GM23338 (cell line): ENCODE measurements at regions not wholly inside any gene's neighbourhood (a gene's known extent, or its start where the extent isn't known, plus 50 kb on each side); places are given as distances from the start of the nearest gene placed in this dataset.

Experiments used
- ATAC-seq: fragments of 200-7000 bp; cut with Tn5 transposase; 3 replicates; pipeline ENCODE4 v1.9.1; 2020
- DNase-seq: peaks from one replicate; pipeline ENCODE4 v3.0.0-alpha.2; 2015; ENCODE audit warnings: low spot score
- H2AFZ ChIP-seq: fragments of 200-600 bp; sonication (generic); 2 replicates; pipeline ENCODE4 v1.8.0; 2016; ENCODE audit warnings: antibody characterized with exemption, mild to moderate bottlenecking, moderate library complexity
- H3F3A ChIP-seq: fragments of 200-600 bp; sonication (generic); replicated peaks from 2 replicates; pipeline ENCODE4 v1.8.0; 2017; ENCODE audit warnings: antibody characterized with exemption, mixed run types, low read depth
- H3K27ac ChIP-seq: fragments of 200-600 bp; sonication (generic); 2 replicates; pipeline ENCODE4 v1.6.1; 2016; ENCODE audit warnings: low read depth
- H3K27me3 ChIP-seq: fragments of 200-600 bp; sonication (generic); 2 replicates; pipeline ENCODE4 v1.8.0; 2016; ENCODE audit warnings: mild to moderate bottlenecking, mixed run types, moderate library complexity; ENCODE audit not compliant: insufficient read depth
- H3K36me3 ChIP-seq: fragments of 200-600 bp; sonication (generic); 2 replicates; pipeline ENCODE4 v1.8.0; 2016; ENCODE audit warnings: mild to moderate bottlenecking; ENCODE audit not compliant: insufficient read depth
- H3K4me1 ChIP-seq: fragments of 200-600 bp; sonication (generic); 2 replicates; pipeline ENCODE4 v1.8.0; 2016; ENCODE audit warnings: mild to moderate bottlenecking, moderate library complexity; ENCODE audit not compliant: insufficient read depth
- H3K4me2 ChIP-seq: fragments of 200-600 bp; sonication (generic); 2 replicates; pipeline ENCODE4 v1.7.1; 2017; ENCODE audit warnings: mixed run types
- H3K4me3 ChIP-seq: fragments of 200-600 bp; sonication (generic); 2 replicates; pipeline ENCODE4 v1.6.1; 2016; ENCODE audit warnings: mixed run types
- H3K79me2 ChIP-seq: fragments of 200-600 bp; sonication (generic); replicated peaks from 2 replicates; pipeline ENCODE4 v1.8.0; 2017; ENCODE audit warnings: mild to moderate bottlenecking; ENCODE audit not compliant: insufficient read depth
- H3K9me2 ChIP-seq: fragments of 200-600 bp; sonication (generic); 2 replicates; pipeline ENCODE4 v1.8.0; 2017; ENCODE audit not compliant: insufficient read depth
- H4K20me1 ChIP-seq: fragments of 200-600 bp; sonication (generic); replicated peaks from 2 replicates; pipeline ENCODE4 v1.8.0; 2017; ENCODE audit warnings: mild to moderate bottlenecking; ENCODE audit not compliant: insufficient read depth
- H3K27ac Mint-ChIP-seq: 2 replicates; pipeline ENCODE4 v1.8.0; 2020; ENCODE audit warnings: inconsistent platforms, mild to moderate bottlenecking, moderate library complexity, mixed read lengths
- H3K27me3 Mint-ChIP-seq: 3 replicates; pipeline ENCODE4 v1.8.0; 2022; ENCODE audit warnings: low read depth, mild to moderate bottlenecking, moderate library complexity, mixed read lengths, inconsistent platforms; ENCODE audit not compliant: insufficient read depth, poor library complexity
- H3K36me3 Mint-ChIP-seq: 3 replicates; pipeline ENCODE4 v1.8.0; 2021; ENCODE audit warnings: low read depth, mild to moderate bottlenecking, inconsistent platforms, moderate library complexity, mixed read lengths
- H3K4me1 Mint-ChIP-seq: 3 replicates; pipeline ENCODE4 v1.8.0; 2020; ENCODE audit warnings: mild to moderate bottlenecking, inconsistent platforms, mixed read lengths
- H3K4me3 Mint-ChIP-seq: 3 replicates; pipeline ENCODE4 v1.8.0; 2021; ENCODE audit warnings: moderate library complexity, mild to moderate bottlenecking, inconsistent platforms, mixed read lengths
- H3K9me3 Mint-ChIP-seq: 3 replicates; pipeline ENCODE4 v1.8.0; 2020; ENCODE audit warnings: moderate library complexity, mild to moderate bottlenecking, inconsistent platforms, mixed read lengths
- CREB1 ChIP-seq: fragments of 250-450 bp; sonication (Bioruptor Pico); IDR thresholded peaks from 2 replicates; pipeline ENCODE4 v1.5.0; 2020; ENCODE audit warnings: low read depth, mild to moderate bottlenecking, moderate library complexity
- CTCF ChIP-seq, 2 experiments: fragments of 200-600 bp in 1 of 2; sonication (generic) in 1 of 2; conservative IDR thresholded peaks; 2 replicates each; pipeline versions ENCODE4 v1.5.1 to v1.6.1; 2016 to 2017; ENCODE audit warnings: antibody characterized with exemption in 2 of 2, low read depth in 2 of 2, mild to moderate bottlenecking in 2 of 2, moderate library complexity in 1 of 2
- ETS1 ChIP-seq: IDR thresholded peaks from 2 replicates; pipeline ENCODE4 v1.6.1; 2016; ENCODE audit warnings: antibody characterized with exemption
- EZH2 ChIP-seq: fragments of 200-600 bp; sonication (generic); IDR thresholded peaks from one replicate; pipeline ENCODE4 v1.8.0; 2017; ENCODE audit warnings: antibody characterized with exemption, mild to moderate bottlenecking, low read depth; ENCODE audit not compliant: unreplicated experiment
- EZH2phosphoT487 ChIP-seq: fragments of 200-600 bp; sonication (generic); IDR thresholded peaks from one replicate; pipeline ENCODE4 v1.8.1; 2018; ENCODE audit warnings: antibody characterized with exemption; ENCODE audit not compliant: unreplicated experiment
- JUNB ChIP-seq: IDR thresholded peaks from one replicate; pipeline ENCODE4 v1.6.1; 2016; ENCODE audit warnings: antibody characterized with exemption; ENCODE audit not compliant: unreplicated experiment
- NANOG ChIP-seq: IDR thresholded peaks from 2 replicates; pipeline ENCODE4 v1.6.1; 2016; ENCODE audit warnings: antibody characterized with exemption, borderline replicate concordance
- POLR2AphosphoS5 ChIP-seq: IDR thresholded peaks from 2 replicates; pipeline ENCODE4 v1.6.1; 2016; ENCODE audit warnings: antibody characterized with exemption, low read depth
- STAT1 ChIP-seq: IDR thresholded peaks from one replicate; pipeline ENCODE4 v1.6.1; 2016; ENCODE audit warnings: antibody characterized with exemption; ENCODE audit not compliant: unreplicated experiment
- ZNF114 ChIP-seq: fragments of 250-450 bp; sonication (Bioruptor Pico); IDR thresholded peaks from 2 replicates; pipeline ENCODE4 v1.5.0; 2020; ENCODE audit warnings: mild to moderate bottlenecking, moderate library complexity
- ZNF331 ChIP-seq: fragments of 250-450 bp; sonication (Bioruptor Pico); IDR thresholded peaks from 2 replicates; pipeline ENCODE4 v1.5.0; 2020; ENCODE audit warnings: low read depth, mild to moderate bottlenecking, moderate library complexity
- TF ChIP-seq, protein P1 (sequence below): IDR thresholded peaks from one replicate; pipeline ENCODE4 v1.6.1; 2018; ENCODE audit warnings: antibody characterized with exemption; ENCODE audit not compliant: unreplicated experiment
- TF ChIP-seq, protein P2 (sequence below): fragments of 250-450 bp; sonication (Bioruptor Pico); IDR thresholded peaks from 2 replicates; pipeline ENCODE4 v1.5.0; 2020; ENCODE audit warnings: mild to moderate bottlenecking, moderate library complexity

DNA sequence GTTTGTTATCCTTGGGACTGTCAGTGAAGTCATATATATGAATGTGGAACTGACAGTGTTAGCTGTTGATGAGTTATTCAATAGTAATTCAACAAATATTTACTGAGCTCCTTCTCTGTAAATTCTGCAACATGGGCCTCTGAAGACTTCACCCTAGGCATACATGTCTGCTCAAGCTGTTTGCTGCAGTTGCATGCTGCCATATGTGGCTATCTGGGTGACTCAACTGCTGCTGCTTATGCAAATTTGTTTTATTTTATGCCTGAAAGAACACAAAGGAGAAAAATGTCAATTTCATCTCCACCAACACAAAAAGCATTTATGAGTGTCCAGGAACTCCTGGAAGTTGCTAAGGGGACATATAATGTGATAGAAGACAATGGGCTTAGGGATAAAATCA lies 417.6 kb downstream of the AASDHPPT start:
- ATAC-seq (no peak), DNase-seq (no peak)
- Histone ChIP-seq H3F3A (no peaks in the 10 kb centered on the region), H4K20me1 (no peaks in the 10 kb centered on the region), H3K36me3 (no peaks in the 10 kb centered on the region), H3K4me2 (no peak overlapping the region), H3K27ac (no peak overlapping the region), H3K9me2 (no peaks in the 10 kb centered on the region; the same call in 1 of the 2 replicates), H3K27me3 (no peaks in the 10 kb centered on the region), H3K4me3 (no peak overlapping the region), H2AFZ (no peak overlapping the region), H3K4me1 (no peaks in the 10 kb centered on the region), H3K79me2 (no peaks in the 10 kb centered on the region)
- Mint-ChIP-seq H3K36me3 (no peaks in the 10 kb centered on the region), H3K4me3 (no peak overlapping the region), H3K4me1 (no peaks in the 10 kb centered on the region), H3K27ac (no peak overlapping the region), H3K27me3 (no peaks in the 10 kb centered on the region), H3K9me3 (no peaks in the 10 kb centered on the region)
- TF ChIP-seq STAT1 (no peak), NANOG (no peak), POLR2AphosphoS5 (no peak), ZNF114 (CRISPR knock-in tag) (no peak), ZNF331 (CRISPR knock-in tag) (no peak), CREB1 (CRISPR knock-in tag) (no peak), JUNB (no peak), ETS1 (no peak), CTCF (conservative IDR thresholded peaks at IDR 0.05; ENCODE audit: low read depth in 2 of 2) (no peak), EZH2phosphoT487 (no peak), EZH2 (no peak)
- TF ChIP-seq, protein P1, sequence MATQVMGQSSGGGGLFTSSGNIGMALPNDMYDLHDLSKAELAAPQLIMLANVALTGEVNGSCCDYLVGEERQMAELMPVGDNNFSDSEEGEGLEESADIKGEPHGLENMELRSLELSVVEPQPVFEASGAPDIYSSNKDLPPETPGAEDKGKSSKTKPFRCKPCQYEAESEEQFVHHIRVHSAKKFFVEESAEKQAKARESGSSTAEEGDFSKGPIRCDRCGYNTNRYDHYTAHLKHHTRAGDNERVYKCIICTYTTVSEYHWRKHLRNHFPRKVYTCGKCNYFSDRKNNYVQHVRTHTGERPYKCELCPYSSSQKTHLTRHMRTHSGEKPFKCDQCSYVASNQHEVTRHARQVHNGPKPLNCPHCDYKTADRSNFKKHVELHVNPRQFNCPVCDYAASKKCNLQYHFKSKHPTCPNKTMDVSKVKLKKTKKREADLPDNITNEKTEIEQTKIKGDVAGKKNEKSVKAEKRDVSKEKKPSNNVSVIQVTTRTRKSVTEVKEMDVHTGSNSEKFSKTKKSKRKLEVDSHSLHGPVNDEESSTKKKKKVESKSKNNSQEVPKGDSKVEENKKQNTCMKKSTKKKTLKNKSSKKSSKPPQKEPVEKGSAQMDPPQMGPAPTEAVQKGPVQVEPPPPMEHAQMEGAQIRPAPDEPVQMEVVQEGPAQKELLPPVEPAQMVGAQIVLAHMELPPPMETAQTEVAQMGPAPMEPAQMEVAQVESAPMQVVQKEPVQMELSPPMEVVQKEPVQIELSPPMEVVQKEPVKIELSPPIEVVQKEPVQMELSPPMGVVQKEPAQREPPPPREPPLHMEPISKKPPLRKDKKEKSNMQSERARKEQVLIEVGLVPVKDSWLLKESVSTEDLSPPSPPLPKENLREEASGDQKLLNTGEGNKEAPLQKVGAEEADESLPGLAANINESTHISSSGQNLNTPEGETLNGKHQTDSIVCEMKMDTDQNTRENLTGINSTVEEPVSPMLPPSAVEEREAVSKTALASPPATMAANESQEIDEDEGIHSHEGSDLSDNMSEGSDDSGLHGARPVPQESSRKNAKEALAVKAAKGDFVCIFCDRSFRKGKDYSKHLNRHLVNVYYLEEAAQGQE: no peak
- TF ChIP-seq, protein P2, sequence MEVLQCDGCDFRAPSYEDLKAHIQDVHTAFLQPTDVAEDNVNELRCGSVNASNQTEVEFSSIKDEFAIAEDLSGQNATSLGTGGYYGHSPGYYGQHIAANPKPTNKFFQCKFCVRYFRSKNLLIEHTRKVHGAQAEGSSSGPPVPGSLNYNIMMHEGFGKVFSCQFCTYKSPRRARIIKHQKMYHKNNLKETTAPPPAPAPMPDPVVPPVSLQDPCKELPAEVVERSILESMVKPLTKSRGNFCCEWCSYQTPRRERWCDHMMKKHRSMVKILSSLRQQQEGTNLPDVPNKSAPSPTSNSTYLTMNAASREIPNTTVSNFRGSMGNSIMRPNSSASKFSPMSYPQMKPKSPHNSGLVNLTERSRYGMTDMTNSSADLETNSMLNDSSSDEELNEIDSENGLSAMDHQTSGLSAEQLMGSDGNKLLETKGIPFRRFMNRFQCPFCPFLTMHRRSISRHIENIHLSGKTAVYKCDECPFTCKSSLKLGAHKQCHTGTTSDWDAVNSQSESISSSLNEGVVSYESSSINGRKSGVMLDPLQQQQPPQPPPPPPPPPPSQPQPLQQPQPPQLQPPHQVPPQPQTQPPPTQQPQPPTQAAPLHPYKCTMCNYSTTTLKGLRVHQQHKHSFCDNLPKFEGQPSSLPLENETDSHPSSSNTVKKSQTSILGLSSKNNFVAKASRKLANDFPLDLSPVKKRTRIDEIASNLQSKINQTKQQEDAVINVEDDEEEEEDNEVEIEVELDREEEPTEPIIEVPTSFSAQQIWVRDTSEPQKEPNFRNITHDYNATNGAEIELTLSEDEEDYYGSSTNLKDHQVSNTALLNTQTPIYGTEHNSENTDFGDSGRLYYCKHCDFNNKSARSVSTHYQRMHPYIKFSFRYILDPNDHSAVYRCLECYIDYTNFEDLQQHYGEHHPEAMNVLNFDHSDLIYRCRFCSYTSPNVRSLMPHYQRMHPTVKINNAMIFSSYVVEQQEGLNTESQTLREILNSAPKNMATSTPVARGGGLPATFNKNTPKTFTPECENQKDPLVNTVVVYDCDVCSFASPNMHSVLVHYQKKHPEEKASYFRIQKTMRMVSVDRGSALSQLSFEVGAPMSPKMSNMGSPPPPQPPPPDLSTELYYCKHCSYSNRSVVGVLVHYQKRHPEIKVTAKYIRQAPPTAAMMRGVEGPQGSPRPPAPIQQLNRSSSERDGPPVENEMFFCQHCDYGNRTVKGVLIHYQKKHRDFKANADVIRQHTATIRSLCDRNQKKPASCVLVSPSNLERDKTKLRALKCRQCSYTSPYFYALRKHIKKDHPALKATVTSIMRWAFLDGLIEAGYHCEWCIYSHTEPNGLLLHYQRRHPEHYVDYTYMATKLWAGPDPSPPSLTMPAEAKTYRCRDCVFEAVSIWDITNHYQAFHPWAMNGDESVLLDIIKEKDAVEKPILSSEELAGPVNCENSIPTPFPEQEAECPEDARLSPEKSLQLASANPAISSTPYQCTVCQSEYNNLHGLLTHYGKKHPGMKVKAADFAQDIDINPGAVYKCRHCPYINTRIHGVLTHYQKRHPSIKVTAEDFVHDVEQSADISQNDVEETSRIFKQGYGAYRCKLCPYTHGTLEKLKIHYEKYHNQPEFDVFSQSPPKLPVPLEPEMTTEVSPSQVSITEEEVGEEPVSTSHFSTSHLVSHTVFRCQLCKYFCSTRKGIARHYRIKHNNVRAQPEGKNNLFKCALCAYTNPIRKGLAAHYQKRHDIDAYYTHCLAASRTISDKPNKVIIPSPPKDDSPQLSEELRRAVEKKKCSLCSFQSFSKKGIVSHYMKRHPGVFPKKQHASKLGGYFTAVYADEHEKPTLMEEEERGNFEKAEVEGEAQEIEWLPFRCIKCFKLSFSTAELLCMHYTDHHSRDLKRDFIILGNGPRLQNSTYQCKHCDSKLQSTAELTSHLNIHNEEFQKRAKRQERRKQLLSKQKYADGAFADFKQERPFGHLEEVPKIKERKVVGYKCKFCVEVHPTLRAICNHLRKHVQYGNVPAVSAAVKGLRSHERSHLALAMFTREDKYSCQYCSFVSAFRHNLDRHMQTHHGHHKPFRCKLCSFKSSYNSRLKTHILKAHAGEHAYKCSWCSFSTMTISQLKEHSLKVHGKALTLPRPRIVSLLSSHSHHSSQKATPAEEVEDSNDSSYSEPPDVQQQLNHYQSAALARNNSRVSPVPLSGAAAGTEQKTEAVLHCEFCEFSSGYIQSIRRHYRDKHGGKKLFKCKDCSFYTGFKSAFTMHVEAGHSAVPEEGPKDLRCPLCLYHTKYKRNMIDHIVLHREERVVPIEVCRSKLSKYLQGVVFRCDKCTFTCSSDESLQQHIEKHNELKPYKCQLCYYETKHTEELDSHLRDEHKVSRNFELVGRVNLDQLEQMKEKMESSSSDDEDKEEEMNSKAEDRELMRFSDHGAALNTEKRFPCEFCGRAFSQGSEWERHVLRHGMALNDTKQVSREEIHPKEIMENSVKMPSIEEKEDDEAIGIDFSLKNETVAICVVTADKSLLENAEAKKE (CRISPR knock-in tag): no peak
